GM19035 (cell line): ENCODE measurements at regions not wholly inside any gene's neighbourhood (a gene's known extent, or its start where the extent isn't known, plus 50 kb on each side); places are given as distances from the start of the nearest gene placed in this dataset.
"Not testable (repeated sequence)": the region's sequence is repeated elsewhere in the genome, so short reads cannot be mapped to it uniquely, and the experiment has no call there.

ENCODE experiments used
- ATAC-seq: cut with Tn5 transposase; IDR thresholded peaks from one replicate; pipeline ENCODE4 v1.9.1; 2021; ENCODE audit not compliant: unreplicated experiment

DNA sequence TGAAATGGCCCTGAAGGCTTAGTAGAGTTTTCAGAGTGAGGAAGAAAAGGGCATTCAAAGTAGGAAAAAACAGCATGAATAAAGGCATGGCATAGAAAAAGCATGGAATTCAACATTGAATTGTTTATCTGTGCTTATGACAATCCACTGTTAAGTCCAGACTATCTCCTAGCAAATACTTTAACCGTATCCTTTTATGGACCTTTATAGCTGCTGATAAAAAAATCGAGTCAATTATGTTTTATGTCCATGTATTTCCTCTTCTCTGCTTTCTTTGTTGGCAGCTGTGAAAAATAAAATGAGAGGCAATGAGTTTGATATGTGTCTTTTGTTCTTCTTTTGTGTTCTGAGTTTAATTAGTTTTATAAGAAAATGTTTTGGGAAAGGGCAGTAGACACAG is 70.4 kb downstream of the TDRD15 start:
- ATAC-seq = no peak

DNA sequence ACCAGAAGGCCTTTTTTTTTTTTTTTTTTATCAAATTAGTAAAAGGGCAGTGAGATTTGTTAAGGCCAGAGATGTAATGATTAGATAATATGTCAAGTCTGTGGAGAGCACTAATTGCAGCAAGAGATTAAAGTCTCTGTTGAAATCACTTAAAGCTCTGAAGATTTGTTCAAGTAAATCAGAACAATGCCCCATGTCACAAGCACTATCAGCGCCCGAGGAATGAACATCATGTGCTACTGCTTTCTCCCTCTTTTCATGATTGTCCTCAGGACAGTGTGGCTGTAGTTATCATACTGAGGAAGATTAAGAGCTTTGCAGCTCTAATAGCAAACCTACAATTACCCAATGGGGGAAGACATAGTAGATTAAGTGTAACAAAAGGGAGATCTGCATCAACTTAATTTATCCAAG is 71.1 kb downstream of the TDRD15 start:
- ATAC-seq = no peak

DNA sequence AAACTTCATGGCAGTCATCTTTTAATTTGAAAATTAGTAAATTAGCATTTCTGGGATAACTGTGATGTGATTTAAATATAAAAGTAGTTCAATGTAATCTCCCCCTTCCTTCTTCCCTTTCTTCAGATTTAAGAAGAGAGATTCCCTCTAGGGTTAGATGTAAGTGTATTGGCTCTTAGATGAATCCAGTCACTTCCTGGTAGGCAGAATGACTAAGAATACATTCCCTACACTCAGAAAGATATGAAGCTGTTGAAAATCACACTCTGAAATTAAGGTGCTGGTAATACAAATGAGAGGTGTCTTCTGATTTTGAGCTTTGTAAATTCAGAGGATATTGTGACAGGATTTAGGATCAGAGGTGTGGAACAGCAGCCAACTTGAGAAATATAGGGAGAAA is 71.6 kb downstream of the TDRD15 start:
- ATAC-seq = no peak

DNA sequence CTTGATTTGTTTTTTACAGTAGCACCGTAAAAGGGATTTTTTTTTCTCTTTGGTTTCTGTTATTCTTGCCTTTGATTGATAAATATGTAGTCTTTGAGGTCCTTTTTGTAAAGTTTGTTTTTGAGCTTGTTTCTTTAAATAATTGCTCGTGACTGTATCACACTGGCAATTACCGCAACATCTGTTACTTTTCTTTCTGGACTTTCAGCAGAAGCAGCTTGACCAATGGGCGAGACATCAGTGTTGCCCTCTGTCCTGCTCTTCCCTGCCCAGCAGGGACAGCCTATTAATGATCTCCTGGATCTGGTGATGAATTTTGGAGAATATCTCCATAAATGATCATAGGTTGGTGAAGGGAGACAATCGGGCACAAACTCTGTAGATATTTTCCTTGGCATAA is 74.9 kb downstream of the TDRD15 start:
- ATAC-seq = no peak

DNA sequence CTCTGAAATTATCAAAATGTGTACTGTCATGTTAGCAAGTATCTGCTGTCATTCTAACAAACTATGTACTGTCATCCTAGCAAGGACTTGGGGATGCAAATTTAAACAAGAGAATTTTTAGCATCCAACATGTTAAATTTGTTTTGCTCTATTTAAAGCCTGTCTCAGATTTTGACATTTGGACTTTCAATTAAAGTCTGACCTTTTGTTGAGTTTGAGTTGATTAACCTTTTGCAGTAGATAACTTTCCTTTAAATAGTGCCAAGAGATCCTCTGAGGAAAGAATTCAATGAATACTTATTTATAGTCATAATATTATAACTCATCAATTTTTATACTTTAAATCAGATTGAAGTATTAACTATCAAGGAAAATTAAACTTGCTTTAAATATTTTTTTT is 80.2 kb downstream of the TDRD15 start:
- no peak for ATAC-seq

DNA sequence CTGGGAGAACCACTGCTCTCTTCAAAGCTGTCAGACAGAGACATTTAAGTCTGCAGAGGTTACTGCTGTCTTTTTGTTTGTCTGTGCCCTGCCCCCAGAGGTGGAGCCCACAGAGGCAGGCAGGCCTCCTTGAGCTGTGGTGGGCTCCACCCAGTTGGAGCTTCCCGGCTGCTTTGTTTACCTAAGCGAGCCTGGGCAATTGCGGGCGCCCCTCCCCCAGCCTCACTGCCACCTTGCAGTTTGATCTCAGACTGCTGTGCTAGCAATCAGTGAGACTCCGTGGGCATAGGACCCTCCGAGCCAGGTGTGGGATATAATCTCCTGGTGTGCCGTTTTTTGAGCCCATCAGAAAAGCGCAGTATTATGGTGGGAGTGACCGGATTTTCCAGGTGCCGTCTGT is 90.3 kb downstream of the TDRD15 start:
- ATAC-seq = not testable (repeated sequence)

DNA sequence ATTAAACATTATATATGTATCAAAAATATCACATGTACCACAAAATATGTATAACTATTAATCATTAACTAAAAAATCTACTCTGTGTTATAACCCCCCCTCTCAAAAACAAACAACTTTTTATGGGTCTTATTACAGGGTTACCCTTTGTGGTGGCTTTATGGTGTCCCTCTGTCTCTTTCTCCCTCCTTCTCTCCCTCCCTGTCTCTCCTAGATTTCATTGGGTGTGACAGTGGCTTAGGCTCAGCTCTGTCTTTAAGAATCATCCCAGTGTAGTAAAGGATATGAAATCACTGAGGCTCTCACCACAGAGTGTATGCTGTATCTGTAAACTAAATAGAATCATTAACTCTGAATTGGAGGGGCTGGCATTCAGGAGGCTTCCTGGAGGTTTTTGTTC is 93.7 kb downstream of the TDRD15 start:
- ATAC-seq = no peak

DNA sequence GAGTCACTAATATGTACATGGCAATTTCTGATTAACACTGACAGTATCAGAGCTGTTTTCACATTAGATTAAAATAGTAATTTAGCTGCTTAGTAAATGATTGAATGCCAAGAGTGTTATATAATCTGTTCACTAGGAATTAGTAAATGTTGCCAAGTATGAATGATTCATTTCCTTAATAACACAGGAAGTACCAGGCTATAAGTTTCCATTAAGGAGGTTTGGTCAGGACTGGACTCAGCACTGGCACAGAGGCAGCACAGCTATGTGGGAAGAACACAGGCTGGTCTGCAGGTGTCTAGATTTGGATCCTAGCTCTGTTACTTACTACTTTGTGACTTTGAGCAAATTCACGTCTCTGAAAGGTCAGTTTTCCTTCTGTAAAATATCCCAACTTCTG is 97.2 kb downstream of the TDRD15 start:
- no peak for ATAC-seq

DNA sequence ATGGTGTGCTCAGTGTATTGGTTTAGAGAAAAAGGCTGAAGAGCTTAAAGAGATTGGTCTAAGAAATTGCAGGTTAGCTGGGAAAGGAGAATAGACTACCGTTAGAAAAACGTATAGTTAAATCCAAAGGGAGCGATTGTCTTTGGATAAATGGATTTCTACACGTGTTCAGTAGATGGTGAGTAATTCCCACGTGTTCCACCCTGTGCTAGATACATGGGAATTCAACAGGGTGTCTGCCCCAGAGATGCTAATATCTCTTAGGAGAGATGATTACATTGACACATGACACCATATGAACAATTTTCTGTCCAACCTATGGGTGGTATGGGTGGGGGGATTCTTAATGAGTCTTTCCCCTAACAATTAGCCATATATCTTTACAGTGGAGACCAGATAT is 99.8 kb downstream of the TDRD15 start:
- ATAC-seq = no peak

DNA sequence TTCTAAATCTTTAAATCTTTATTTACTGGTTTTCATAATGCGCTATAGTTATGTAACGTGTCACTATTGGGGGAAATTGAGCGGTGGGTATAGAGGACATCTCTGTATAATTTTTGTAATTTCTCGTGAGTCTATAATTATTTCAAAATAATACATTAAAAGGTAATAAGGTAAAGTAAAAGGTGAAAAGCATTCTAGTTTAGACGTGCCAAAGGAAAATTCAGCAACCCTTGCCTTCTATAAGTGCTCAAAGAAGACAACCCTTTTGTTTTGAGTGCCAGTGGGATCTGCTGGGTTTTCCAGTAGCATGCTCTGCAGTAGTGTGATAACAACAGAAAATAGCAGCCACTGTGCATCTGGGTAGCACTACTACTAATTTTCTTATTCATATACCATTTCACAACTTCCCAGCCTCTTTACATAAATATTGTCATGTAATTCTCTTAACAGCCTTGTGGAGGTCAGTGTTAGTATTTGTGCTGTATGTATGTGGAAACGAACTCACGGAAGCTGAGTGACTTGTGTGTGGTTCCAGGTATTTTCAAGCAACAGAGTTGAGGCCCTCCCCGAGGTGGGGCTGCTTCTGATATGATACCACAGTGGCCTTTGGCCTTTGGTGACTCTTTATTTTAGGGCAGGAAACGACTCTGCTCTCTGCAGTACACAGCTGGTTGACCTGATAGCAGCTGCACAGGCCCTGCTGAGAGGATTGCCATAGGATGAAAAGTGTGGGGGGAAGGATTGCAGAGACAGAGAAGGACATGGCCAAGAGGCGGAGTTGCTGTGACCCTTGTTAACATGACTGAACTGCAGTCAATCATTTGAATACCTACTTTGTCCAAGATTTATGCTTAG is 104.5 kb downstream of the TDRD15 start:
- no peak for ATAC-seq

DNA sequence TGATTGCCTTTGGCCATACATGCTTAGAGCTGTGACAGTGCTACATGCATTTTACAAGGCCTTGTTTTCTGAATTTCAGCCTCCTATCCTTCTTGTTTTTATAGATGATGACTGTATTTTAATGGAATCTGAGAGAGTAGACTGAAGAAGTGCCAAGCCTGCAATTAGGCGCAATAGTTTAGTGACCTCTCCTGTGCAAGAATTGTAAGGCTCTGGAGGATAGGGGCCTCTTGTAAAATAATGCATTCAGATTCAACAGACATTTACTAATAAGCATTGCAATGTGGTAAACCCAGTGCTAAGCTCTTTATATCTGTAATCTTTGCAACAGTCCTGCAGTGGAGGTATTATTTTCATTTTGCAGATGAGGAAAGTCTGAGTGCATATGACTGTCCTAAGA is 105.5 kb downstream of the TDRD15 start:
- no peak for ATAC-seq

DNA sequence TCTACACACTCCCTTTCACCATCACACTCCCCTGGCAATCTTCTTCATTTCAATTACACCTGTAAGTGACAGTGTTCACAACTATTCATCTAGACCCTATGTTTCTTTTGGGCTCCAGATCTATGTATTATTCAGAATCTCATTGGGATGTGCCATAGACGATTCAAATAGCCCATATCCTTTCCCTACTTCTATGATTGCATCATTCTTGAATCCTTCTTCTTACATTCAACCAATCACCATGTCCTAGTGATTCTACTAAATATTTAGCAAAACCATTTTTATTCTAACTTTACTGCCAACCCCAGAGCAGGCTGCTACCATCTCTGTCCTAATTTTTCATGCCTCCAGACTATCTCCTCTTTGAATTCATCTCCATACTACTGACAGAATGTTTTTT is 106.4 kb downstream of the TDRD15 start:
- ATAC-seq = no peak

DNA sequence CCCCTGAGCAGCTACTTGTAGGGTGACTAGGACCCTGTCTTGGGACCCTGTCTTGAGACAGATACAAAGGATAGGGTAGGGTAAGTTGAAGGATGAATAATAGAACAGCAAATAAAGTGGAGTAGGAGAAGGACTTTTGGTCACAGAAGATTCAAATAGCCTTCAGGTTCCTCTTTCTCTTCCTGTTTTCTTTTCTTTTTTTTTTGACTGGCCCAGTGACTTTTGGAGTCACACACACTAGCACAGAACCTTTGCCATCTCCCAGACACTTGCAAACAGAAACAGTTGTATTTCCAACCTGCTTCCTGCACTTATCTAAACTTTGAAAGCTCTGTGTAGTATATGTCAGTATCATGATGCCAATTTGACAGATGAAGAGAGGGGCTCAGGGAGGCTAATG is 108.2 kb downstream of the TDRD15 start:
- no peak for ATAC-seq

DNA sequence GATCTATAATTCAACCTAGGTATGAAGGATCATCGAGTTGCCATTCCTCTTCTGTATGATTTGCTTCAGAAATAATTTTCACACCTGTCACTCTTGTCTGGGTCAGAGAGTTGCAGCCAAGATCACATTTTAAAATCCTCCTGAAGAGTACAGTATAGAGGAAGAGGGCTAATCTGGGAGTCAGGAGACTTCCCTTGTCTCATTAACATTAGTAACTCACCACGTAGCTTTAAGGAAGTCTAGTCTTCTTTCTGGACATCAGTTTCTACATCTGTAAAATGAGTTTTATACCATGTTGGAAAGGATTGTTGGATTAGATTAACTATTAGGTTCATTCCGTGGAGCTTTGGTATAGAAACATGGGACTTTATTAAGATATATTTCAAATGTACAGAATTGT is 109.4 kb downstream of the TDRD15 start:
- ATAC-seq = no peak

DNA sequence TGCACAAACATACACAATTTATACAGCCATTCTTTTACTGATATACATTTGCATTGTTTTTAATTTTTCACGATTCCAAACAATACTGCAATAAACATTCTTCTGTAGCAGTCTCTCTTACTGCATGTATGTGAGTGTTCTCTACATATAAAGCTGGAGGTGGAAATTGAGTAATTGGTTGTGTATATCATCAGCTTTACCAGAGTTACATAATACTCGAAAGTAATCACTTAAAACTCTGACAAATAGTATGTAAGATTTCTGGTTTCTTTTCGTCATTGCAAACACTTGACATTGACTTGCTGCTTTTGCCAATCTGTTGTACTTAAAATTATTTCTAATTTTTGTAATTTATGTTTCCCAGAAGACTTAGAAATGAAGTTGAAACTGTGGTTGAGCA is 110.2 kb downstream of the TDRD15 start:
- ATAC-seq = no peak

DNA sequence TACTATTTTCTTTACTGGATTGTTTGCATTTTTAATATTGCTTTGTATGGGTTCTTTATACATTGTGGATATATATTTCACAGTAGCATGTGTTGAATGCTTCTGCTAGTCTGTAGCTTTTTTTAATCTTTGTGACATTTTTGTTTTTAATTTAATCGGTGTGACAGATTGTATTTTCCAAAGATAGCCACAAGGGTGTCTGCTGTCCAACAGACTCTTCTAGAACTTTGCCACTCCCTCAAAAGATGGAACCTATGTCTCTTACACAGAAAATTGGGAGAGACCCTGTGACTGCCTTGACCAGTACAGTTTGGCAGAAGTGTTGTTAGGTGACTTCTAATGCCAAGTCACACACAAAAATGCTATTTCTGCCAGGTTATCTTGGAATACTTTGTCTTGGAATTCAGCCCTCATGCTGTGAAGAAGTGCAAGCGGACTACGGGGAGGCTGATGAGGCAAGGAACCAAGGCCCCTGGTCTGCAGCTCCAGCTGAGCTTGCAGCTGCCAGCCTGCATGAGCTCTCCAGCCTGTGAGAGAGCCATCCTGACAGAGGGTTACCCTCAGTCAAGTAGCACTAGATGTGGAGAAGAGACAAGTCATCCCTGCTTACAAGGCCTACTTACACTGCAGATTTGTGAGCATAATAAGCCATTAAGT is 110.8 kb downstream of the TDRD15 start:
- no peak for ATAC-seq

DNA sequence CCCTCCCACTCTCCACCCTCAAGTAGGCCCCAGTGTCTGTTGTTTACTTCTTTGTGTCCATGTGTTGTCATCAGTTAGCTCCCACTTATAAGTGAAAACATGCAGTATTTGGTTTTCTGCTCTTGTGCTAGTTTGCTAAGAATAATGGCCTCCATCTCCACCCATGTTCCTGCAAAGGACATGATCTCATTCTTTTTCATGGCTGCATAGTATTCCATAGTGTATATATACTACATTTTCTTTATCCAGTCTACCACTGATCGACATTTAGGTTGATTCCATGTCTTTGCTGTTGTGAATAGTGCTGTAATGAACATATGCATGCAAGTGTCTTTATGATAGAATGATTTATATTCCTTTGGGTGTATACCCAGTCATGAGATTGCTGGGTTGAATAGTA is 116.0 kb downstream of the TDRD15 start:
- ATAC-seq = not testable (repeated sequence)

DNA sequence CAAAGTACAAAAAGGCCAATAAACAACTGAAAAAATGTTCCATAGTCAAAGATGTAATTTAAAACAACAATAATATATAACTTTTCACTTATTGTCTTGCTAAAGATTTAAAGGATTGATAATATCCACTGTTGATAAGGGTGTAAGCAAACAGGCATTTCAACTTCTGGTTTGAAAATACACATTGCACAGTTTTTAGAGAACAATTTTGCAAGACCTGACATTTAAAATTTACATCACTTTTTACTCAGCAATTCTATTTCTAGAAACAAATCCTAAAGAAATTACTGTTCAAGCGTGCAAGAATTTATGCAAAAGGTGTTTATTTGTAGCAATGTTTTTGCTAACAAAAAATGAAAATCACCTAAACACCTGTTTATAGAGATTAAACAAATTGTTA is 120.4 kb downstream of the TDRD15 start:
- no peak for ATAC-seq

DNA sequence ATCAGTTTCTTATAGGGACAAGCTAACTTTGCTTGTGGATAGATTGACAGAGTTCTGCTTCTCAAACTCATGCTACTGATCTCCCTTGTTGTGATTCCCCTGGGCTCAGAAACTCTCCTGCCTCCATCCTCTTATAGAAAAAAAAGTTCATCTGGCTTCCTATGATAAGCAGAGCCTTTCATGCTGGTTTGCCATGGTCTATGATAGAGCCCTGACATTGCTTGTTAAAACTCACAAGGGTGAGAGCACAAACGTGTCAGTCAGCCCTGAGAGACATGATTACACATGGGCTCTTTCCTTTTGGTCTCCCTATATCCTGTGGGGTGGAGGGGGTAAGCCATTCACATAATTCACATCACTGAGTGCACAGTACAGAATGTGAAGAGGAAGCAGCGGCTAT is 121.8 kb downstream of the TDRD15 start:
- ATAC-seq = no peak

DNA sequence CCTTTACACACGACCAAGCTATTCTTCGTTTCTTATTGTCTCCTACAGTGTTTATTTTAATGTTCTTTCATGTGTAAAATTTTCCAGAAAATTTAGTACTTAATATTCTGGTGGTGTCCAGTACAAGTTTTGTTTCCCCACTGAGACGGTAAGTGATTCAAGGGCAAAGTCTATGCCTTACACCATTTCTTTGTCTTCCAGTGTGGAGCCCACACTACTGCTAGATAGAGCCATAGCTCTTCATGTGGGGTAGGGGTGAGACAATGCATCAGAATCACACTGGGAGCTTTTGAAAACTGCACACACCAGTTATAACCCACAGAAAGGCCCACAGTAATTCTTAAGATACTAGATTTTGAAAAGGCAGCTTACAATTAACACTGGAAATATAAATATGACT is 125.6 kb downstream of the TDRD15 start:
- ATAC-seq = no peak

DNA sequence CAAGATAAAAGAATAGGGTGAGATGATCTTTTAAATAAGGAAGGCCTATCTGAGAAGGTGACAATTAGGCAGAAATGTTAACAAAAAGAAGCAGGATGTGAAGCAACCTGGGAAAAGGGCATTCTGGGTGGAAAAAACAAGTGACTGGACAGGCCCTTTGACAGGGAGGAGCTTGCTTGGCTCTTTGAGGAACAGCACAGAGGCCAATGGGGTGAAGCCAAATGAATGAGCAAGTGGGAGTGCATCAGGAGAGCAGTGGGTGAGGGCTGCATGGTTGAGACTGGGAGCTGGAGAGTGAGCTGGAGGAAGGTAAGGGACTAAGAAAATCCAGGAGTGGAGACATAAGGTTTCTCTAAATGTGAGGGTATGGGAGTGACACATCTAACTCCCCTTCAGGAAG is 126.9 kb downstream of the TDRD15 start:
- ATAC-seq = no peak

DNA sequence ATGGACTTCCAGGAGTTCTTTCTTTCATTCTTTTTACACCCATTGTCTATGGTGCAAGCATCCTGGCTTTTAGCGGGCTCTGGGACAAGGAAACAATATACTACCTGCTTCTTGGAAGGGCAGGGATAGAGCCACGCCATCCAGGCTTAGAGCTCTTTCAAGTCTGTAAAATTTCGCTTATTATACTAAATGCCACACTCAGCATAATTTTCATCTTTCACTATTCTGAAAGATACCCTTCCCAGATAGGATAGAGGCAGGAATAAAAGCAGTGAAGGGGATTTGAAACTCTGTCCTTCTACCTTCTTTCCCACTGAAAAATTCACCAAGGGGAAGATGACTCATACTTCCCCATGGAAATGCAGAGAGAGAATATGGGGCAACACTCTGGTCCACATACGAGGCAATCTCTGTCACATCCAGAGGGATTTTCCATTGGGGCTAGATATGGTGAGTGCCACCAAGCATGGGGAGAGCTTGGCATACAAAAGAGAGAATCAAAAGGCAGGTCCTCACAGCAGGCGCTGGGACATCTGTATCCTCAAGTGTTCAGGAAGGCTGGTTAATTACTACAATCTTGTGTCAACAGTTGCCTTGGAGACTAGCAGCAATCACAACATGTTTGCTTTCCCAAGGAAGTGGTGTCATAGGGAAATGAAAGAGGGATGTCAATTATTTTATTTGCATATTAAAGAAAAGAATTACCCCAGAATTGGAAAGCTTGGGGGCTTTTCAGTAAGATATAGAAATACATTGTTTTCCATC is 127.6 kb downstream of the TDRD15 start:
- no peak for ATAC-seq
